ENCODE measurements at regions not wholly inside any gene's neighbourhood (a gene's known extent, or its start where the extent isn't known, plus 50 kb on each side); places are given as distances from the start of the nearest gene placed in this dataset.

DNA sequence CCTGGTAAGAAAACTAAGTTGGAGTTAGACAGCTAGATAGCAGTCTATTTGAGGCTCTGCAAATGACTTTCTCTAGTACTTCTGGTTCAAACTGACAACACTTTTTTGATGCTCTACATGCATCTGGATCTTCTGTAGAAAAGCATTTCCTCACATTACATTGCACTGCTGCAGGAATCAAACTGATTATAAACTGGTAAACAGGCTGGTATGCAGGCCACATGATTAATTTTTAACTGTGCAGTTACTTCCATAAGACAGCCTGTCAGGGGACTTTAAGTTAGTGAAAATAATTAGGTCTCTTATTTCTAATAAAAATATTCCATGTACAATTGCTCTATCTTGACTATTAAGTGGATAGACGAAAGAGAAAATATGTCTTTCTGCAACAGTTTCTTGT is 550.0 kb upstream of the ALCAM start:
- no peak for DNase-seq

DNA sequence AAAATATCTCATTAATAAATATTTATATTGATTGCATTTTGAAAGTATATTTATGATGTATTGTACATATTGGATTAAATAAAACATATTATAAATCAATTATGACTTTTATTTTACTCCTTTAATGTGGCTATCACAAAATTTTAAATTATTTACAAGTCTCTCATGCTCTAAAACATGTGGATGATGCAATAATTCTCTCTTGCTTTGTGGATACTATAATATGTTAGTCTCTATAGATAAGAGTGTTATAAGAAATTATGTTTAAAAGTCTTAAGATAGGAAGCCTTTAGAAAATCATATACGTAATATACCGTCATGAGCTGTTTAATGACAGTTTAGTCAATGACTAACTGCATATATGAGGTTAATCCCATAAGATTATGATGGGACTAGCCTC is 547.4 kb upstream of the ALCAM start:
- no peak for DNase-seq

DNA sequence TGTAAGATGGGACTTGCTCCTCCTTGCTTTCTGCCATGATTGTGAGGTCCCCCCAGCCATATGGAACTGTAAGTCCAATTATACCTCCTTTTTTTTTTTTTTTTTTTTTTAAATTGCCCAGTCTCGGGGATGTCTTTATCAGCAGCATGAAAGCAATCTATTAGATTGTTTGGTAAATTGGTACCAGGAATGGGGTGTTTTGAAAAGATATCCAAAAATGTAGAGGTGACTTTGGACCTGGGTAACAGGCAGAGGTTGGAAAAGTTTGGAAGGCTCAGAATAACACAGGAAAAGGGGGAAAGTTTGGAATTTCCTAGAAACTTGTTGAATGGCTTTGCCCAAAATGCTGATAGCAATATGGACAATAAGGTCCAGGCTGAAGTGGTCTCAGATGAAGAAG is 545.8 kb upstream of the ALCAM start:
- no peak for DNase-seq

- no peak for DNase-seq
These were observed 541.6 kb upstream of the ALCAM start for GRCh38 chr3:104825116-104825515.

- no peak for DNase-seq
These were observed 535.6 kb upstream of the ALCAM start for GRCh38 chr3:104831071-104831470.

- no peak for DNase-seq
These were observed 534.2 kb upstream of the ALCAM start for GRCh38 chr3:104832530-104832929.

DNA sequence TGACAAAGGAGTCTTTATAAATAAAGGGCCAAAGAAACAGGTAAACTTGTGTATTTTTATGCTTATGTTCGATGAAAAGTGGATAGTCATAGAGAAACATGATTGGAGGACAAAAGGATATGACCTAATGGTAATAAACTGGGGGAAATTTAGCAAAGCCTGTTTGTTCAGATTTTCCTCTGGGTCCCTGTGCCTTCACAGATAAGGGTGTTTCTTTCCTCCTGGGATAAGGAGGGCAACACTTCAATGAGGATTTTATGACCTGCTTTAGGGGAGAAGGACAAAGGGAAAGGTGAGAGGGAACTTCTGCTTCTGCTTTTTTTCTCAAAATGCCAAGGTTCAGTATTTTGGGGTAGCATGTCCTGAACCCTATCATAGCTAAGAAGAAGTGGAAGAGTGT is 531.3 kb upstream of the ALCAM start:
- DNase-seq = no peak

GRCh38 chr3:104846270-104846669 is 520.4 kb upstream of the ALCAM start:
- DNase-seq = no peak

GRCh38 chr3:104849070-104849469 is 517.6 kb upstream of the ALCAM start:
- DNase-seq = no peak

GRCh38 chr3:104854468-104854867 is 512.2 kb upstream of the ALCAM start:
- DNase-seq = no peak

GRCh38 chr3:104855702-104856101 is 511.0 kb upstream of the ALCAM start:
- DNase-seq = no peak

GRCh38 chr3:104856741-104857140 is 510.0 kb upstream of the ALCAM start:
- no peak for DNase-seq

- no peak for DNase-seq
These were observed 498.4 kb upstream of the ALCAM start for GRCh38 chr3:104868291-104868690.

DNA sequence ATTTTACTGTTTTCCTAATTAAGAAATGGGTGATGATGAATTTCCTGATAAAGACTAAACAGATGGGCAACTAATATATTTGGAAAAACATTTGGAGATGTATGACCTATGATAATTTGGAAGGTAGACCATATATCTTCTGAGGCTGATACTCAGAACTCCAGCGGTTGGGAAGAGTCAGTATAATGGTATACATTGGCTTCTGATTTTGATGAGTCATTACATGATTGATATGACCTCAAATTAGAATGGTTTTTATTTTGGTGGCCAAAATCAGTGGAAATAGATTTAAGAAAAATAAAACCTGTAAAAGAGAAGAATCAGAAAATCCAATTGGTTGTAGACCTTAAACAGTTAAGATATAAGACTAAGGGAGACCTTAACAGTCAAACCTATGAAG is 496.4 kb upstream of the ALCAM start:
- DNase-seq = no peak

DNA sequence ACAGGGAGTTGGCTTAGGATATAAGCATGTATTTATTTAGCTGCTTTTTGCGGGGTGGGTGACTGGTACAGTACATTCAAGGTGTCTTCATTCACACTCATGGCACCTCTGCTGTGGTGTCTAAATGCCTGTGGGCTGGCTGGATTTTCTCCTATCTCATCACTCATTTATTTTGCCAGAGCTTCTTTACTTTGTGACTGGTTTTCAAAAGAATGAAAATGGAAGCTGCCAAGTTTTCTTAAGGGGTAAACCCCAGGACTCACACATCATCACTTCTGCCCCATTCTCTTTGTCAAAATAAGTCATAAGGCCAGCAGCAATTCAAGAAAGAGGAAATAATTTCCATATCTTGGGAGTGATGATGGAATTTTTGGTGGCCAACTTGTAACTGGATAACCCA is 493.4 kb upstream of the ALCAM start:
- no peak for DNase-seq

DNA sequence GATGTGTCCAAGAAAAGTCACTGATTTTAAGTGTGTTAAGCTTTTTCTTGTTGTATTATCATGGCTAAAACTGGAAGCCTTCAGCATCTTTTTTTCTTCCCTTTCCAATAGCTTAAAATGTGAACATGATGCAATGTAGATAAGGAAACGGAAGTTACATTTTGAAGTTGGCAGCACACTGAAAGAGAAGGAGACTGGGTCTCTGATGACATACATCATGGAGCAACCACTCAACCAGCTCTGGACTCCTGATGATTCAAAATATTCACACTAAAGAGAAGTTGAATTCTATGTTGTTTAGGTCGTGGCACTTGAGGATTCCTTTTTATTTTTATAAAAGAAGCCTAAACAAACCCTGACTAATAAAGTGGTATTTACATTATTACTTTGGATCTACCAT is 488.3 kb upstream of the ALCAM start:
- no peak for DNase-seq

GRCh38 chr3:104879919-104880318 is 486.8 kb upstream of the ALCAM start:
- DNase-seq = no peak

GRCh38 chr3:104885214-104885814 is 481.4 kb upstream of the ALCAM start:
- no peak for DNase-seq

DNA sequence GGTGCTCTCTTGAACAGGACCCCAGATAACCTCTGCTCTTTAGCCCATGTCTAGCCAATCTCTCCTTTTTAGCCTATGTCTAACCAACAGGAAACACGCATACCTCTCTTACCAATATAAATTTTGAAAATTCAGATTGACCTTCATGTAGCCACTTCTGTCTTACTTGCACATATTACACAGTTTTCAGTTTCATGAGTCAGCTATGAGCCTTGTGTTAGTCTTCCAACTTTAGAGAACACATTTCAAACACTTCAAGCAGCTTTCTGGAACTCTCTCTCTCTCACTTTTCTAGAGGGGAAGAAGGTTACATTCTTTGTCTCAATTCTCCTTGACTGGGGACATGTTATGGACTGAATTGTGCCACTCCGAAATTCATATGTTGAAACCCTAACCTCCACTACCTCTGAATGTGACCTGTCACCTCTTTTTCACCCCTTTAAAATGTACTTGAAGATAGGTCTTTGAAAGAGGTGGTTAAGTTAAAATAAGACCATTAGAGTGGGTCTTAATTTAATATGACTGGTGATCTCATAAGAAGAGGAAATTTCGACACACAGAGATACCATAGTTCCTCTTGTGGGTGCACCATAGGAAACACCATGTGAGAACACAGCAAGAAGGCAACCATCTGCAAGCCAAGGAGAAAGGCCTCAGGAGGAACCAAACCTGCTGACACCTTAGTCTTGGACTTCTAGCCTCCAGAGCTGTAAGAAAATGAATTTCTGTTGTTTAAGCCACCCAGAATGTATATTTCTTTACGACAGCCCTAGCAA is 480.3 kb upstream of the ALCAM start:
- no peak for DNase-seq

GRCh38 chr3:104887069-104887468 is 479.6 kb upstream of the ALCAM start:
- no peak for DNase-seq

DNA sequence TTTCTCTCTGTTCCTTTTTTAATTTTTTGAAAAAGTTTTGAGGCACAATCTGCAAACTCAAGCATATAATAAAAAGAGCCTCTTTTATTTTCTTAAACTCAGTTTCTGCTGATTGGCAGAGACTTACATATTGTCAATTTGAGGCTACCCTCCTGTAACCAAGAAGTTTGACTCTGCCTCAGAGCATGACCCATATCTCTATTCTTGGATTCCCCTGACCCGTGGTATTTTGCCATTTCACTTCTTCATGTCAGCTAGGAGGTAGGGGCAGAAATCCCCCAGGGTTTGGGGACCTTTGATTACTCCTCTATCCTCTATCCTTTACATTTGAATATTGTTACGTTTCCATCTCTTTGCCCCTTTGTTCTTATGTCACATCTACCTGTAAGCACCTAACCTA is 479.1 kb upstream of the ALCAM start:
- DNase-seq = no peak

DNA sequence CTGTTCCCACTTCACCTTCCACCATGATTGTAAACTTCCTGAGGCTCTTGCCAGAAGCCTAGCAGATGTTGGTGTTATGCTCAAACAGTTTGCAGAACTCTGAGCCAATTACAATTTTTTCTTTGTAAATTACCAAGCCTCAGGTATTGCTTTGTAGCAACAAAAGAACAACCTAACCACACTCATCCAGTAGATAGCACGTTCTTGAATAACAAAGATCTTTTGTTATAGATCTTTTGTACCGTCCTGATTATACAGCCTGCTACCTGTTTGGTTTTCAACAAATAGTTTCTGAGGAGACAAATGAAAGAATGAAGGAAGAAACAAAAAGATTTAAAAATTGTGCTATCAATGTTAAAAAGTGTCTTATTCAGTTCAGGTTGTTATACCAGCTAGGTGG is 474.7 kb upstream of the ALCAM start:
- DNase-seq = no peak

DNA sequence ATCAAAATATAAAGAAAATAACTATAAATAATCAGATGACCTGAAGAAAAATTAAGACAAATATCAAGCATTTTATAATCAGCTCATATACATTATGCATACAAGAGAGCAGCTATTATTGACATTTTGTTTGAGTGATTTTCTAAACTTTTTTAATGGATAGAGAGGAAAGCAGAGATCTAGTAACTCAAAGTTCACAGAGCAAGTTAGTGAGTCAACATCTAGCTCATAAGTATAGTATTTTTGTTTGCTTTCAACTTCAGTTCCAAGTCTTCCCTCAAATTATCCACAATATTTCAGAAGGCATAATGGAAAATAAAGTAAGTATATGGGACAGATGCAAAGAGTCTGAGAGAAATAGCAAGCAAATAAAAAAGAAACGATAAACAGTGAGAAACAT is 470.1 kb upstream of the ALCAM start:
- DNase-seq = no peak

DNA sequence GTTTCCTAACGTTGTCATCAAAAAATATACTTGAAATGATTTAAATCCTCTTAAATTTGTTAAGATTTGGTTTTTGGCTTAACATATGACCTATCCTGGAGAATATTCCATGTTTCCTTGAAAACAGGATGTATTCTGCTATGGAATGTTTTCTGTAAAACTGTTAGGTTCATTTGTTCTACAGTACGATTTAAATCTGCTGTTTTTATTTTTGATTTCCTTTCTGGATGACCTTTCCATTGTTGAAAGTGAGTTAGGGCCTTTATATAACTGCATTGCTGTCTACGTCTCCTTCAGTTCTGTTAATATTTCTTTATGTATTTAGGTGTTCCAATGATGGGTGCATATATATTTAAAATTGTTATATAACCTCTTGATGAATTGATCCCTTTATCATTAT is 465.3 kb upstream of the ALCAM start:
- no peak for DNase-seq

DNA sequence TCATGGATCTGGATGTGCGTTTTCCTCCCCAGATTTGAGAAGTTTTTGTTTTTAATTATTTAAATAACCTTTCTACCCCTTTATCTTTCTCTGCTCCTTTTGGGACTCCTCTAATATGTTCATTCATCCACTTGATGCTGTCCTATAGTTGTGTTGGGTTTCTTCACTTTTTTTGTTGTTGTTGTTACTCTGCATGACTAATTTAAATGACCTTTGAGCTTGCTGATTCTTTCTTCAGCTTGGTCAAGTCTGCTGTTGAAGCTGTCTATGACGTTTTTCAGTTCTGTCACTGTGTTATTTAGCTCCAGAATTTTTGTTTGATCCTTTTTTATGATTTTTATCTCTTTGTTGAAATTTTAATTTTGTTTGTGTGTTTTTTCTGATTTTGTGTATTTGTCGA is 463.6 kb upstream of the ALCAM start:
- DNase-seq = no peak

Measured in activated naive CD4-positive, alpha-beta T cell treated with Interleukin-2 at 50 U/mL for 16 hours (primary cell).